ENCODE measurements at regions not wholly inside any gene's neighbourhood (a gene's known extent, or its start where the extent isn't known, plus 50 kb on each side); places are given as distances from the start of the nearest gene placed in this dataset.

DNA sequence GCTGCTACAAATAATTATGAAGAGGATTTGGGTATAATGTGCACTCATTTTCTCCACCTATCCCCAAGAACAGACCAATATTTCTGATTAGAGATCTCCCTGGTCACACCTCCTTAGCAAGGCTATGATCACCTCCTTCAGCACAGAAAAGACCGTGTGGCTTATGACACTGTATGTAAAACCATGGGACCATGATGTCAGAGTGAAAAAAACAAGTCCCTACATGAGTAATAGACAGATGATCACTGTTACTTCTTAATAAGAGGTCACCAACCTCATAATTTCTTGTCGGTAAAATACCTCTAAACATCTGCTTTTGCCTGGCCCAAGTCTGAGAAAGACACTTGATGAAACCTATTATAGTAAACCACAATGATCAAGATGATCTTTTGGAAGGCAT lies 330.6 kb upstream of the F9 start:
- Histone ChIP-seq H3K4me1 (ENCODE audit: insufficient read depth, low read length) (no peaks in the 10 kb centered on the region), H3K79me1 (ENCODE audit: insufficient read depth, low read depth, low read length, poor library complexity, severe bottlenecking) (no peaks in the 10 kb centered on the region), H3K9me3 (ENCODE audit: control insufficient read depth, low read depth, low read length) (no peaks in the 10 kb centered on the region), H2BK120ac (ENCODE audit: low read depth, low read length, poor library complexity, severe bottlenecking) (no peak overlapping the region), H3T11ph (ENCODE audit: low read length) (no peak overlapping the region), H2AK5ac (ENCODE audit: insufficient read length, low read length) (no peak overlapping the region), H3K4me2 (ENCODE audit: insufficient read depth, insufficient read length, low read length) (no peak overlapping the region), H4K91ac (ENCODE audit: insufficient read length, low read depth, low read length) (no peak overlapping the region), H4K20me1 (ENCODE audit: control insufficient read depth, insufficient read depth, insufficient read length) (no peaks in the 10 kb centered on the region), H3K27ac (ENCODE audit: insufficient read length, low read depth, low read length) (no peak overlapping the region), H3K18ac (ENCODE audit: insufficient read length, low read depth, low read length) (no peak overlapping the region), H2BK12ac (ENCODE audit: insufficient read length, low read depth, low read length) (no peak overlapping the region), H2AFZ (ENCODE audit: low read length) (no peak overlapping the region), H3K23ac (ENCODE audit: insufficient read length, low read depth, low read length) (no peak overlapping the region), H3K4ac (ENCODE audit: low read depth, low read length) (no peak overlapping the region), H4K8ac (replicated peaks; ENCODE audit: insufficient read length, low read depth, low read length) (no peak overlapping the region), H4K5ac (ENCODE audit: insufficient read length, low read depth, low read length) (no peak overlapping the region), H2BK5ac (ENCODE audit: insufficient read length, low read length) (no peak overlapping the region), H3K79me2 (ENCODE audit: insufficient read depth, low read length) (no peaks in the 10 kb centered on the region), H3K56ac (ENCODE audit: insufficient read length, low read depth, low read length) (no peak overlapping the region), H3K9ac (ENCODE audit: extremely low read depth, insufficient read length, low read length) (no peak overlapping the region), H3K27me3 (ENCODE audit: insufficient read depth, low read length) (peaks cover 41% of the 10 kb centered on the region; the same call in 1 of the 2 replicates), H2BK15ac (ENCODE audit: low read depth, low read length) (no peak overlapping the region), H2BK20ac (ENCODE audit: low read depth, low read length, poor library complexity, severe bottlenecking) (no peak overlapping the region), H3K14ac (ENCODE audit: insufficient read depth, low read length) (no peak overlapping the region), H3K23me2 (ENCODE audit: insufficient read length, low read depth, low read length, poor library complexity, severe bottlenecking) (peaks cover 22% of the 10 kb centered on the region)
- H3K27me3 Mint-ChIP-seq (ENCODE audit: low read depth) = peaks cover 96% of the 10 kb centered on the region
- no peak overlapping the region for H3K27ac Mint-ChIP-seq
- H3K4me3 Mint-ChIP-seq = no peak overlapping the region
- TF ChIP-seq, protein P1, sequence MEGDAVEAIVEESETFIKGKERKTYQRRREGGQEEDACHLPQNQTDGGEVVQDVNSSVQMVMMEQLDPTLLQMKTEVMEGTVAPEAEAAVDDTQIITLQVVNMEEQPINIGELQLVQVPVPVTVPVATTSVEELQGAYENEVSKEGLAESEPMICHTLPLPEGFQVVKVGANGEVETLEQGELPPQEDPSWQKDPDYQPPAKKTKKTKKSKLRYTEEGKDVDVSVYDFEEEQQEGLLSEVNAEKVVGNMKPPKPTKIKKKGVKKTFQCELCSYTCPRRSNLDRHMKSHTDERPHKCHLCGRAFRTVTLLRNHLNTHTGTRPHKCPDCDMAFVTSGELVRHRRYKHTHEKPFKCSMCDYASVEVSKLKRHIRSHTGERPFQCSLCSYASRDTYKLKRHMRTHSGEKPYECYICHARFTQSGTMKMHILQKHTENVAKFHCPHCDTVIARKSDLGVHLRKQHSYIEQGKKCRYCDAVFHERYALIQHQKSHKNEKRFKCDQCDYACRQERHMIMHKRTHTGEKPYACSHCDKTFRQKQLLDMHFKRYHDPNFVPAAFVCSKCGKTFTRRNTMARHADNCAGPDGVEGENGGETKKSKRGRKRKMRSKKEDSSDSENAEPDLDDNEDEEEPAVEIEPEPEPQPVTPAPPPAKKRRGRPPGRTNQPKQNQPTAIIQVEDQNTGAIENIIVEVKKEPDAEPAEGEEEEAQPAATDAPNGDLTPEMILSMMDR (conservative IDR thresholded peaks at IDR 0.05) = no peak
- H3K4me1 Mint-ChIP-seq = peaks cover 24 to 28% of the 10 kb centered on the region in 2 experiments
- WGBS (ENCODE audit: extremely low coverage, insufficient read length, low lambda C conversion rate) = no CpG with 5 or more reads among the region's 2 CpGs
- no peaks in the 10 kb centered on the region for H3K9me3 Mint-ChIP-seq
- no peak for DNase-seq
- no peaks in the 10 kb centered on the region; a peak in 1 of 7 replicates for H3K36me3 Mint-ChIP-seq (ENCODE audit: insufficient read depth in 1 of 3, low read depth in 3 of 3)
